ENCODE measurements at regions not wholly inside any gene's neighbourhood (a gene's known extent, or its start where the extent isn't known, plus 50 kb on each side); places are given as distances from the start of the nearest gene placed in this dataset.

- no peak for TF ChIP-seq EZH2 (IDR thresholded peaks at IDR 0.05; ENCODE audit: borderline replicate concordance)
- TF ChIP-seq CTCF (IDR thresholded peaks at IDR 0.05; ENCODE audit: poor library complexity): no peak
- TF ChIP-seq EZH2phosphoT487 (IDR thresholded peaks at IDR 0.05; ENCODE audit: low read depth, severe bottlenecking, unreplicated experiment): no peak
These were observed 289.9 kb upstream of the SFSWAP start for GRCh38 chr12:131420867-131421447.
